ENCODE measurements at regions not wholly inside any gene's neighbourhood (a gene's known extent, or its start where the extent isn't known, plus 50 kb on each side); places are given as distances from the start of the nearest gene placed in this dataset.

DNA sequence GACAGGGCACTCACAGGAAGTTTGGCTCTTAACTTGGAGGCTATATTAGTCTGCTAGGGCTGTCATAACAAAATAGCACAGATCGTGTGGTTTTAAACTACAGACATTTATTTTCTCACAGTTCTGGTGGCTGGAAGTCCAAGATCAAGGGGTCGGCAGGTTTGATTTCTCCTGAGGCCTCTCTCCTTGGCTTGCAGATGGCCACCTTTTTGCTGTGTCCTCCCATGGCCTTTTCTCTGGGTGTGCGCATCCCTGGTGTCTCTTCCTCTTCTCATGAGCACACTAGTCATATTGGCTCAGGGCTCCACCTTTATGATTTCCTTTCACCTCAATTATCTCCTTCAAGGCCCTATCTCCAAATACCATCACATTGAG, 69.3 kb downstream of the FOXB1 start (continued):
- TF ChIP-seq ZNF114 (CRISPR knock-in tag; IDR thresholded peaks at IDR 0.05): no peak
- TF ChIP-seq ZNF331 (CRISPR knock-in tag; IDR thresholded peaks at IDR 0.05; ENCODE audit: low read depth): no peak
- no peak for TF ChIP-seq EZH2phosphoT487 (IDR thresholded peaks at IDR 0.05; ENCODE audit: unreplicated experiment)
- TF ChIP-seq NANOG (IDR thresholded peaks at IDR 0.05; ENCODE audit: borderline replicate concordance): no peak
- TF ChIP-seq JUNB (IDR thresholded peaks at IDR 0.05; ENCODE audit: unreplicated experiment): no peak
- TF ChIP-seq, protein P1, sequence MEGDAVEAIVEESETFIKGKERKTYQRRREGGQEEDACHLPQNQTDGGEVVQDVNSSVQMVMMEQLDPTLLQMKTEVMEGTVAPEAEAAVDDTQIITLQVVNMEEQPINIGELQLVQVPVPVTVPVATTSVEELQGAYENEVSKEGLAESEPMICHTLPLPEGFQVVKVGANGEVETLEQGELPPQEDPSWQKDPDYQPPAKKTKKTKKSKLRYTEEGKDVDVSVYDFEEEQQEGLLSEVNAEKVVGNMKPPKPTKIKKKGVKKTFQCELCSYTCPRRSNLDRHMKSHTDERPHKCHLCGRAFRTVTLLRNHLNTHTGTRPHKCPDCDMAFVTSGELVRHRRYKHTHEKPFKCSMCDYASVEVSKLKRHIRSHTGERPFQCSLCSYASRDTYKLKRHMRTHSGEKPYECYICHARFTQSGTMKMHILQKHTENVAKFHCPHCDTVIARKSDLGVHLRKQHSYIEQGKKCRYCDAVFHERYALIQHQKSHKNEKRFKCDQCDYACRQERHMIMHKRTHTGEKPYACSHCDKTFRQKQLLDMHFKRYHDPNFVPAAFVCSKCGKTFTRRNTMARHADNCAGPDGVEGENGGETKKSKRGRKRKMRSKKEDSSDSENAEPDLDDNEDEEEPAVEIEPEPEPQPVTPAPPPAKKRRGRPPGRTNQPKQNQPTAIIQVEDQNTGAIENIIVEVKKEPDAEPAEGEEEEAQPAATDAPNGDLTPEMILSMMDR (conservative IDR thresholded peaks at IDR 0.05; ENCODE audit: low read depth in 2 of 2): no peak
- TF ChIP-seq, protein P2, sequence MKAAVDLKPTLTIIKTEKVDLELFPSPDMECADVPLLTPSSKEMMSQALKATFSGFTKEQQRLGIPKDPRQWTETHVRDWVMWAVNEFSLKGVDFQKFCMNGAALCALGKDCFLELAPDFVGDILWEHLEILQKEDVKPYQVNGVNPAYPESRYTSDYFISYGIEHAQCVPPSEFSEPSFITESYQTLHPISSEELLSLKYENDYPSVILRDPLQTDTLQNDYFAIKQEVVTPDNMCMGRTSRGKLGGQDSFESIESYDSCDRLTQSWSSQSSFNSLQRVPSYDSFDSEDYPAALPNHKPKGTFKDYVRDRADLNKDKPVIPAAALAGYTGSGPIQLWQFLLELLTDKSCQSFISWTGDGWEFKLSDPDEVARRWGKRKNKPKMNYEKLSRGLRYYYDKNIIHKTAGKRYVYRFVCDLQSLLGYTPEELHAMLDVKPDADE (IDR thresholded peaks at IDR 0.05): no peak
- no peak for TF ChIP-seq STAT1 (IDR thresholded peaks at IDR 0.05; ENCODE audit: unreplicated experiment)

DNA sequence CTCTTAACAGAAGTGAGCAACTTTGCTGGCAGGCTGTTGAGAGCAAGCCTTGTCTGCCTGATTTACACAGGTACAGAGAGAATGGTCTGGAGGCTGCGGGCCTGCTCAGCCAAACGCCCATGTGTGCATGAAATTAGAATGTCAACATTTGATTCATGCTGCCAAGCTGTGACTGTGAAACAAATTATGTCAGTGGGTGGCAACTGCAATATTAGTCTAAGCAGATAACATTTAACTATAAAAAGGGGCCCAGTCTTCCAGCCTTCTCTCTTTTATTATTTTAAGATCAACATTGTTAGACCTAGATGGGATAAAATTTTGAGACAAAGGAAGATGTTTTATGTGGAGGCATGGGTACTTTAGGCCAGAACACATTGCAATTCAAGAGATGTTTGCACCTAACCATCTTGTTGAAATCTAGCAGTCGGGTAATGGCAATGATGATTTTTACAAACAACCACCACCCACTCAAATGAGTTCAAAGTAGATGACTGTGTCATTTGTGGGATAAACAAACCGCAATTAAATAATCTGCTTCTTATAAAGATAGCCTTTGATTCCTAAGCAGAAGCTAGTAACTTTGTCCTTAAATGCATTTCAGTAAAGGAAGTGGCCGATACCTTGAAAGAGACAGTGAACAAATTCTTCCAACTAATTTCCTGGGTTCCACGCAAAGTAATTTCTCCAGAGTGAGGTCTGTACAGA, 70.2 kb downstream of the FOXB1 start:
- 0 out of 2 replicates have a peak overlapping the region, but pooled peaks have one; percentile 43 for H2AFZ ChIP-seq
- Mint-ChIP-seq H3K9me3 (peaks cover 6% of the 10 kb centered on the region; the same call in 1 of the 3 replicates), H3K36me3 (ENCODE audit: low read depth) (peaks cover 7% of the 10 kb centered on the region; the same call in 1 of the 3 replicates), H3K4me3 (no peak overlapping the region), H3K4me1 (peaks cover 58% of the 10 kb centered on the region), H3K27ac (no peak overlapping the region), H3K27me3 (ENCODE audit: insufficient read depth, low read depth, poor library complexity) (peaks cover 3% of the 10 kb centered on the region)
- ATAC-seq (no peak), DNase-seq (ENCODE audit: low spot score) (no peak)
- no peaks in the 10 kb centered on the region for H3K27me3 ChIP-seq (ENCODE audit: insufficient read depth)
- peak overlapping the region; percentile 12 for H3K4me2 ChIP-seq
- H3K9me2 ChIP-seq (ENCODE audit: insufficient read depth): no peaks in the 10 kb centered on the region
- no peaks in the 10 kb centered on the region for H3K79me2 ChIP-seq (replicated peaks; ENCODE audit: insufficient read depth)
- H4K20me1 ChIP-seq (replicated peaks; ENCODE audit: insufficient read depth): no peaks in the 10 kb centered on the region
- H3K4me1 ChIP-seq (ENCODE audit: insufficient read depth): peaks cover 46% of the 10 kb centered on the region
- no peak overlapping the region for H3K4me3 ChIP-seq
- TF ChIP-seq, protein P2 (IDR thresholded peaks at IDR 0.05): no peak
- TF ChIP-seq EZH2 (IDR thresholded peaks at IDR 0.05; ENCODE audit: low read depth, unreplicated experiment) (no peak), EZH2phosphoT487 (IDR thresholded peaks at IDR 0.05; ENCODE audit: unreplicated experiment) (no peak), JUNB (IDR thresholded peaks at IDR 0.05; ENCODE audit: unreplicated experiment) (no peak)
- H3K27ac ChIP-seq (ENCODE audit: low read depth): no peak overlapping the region
- no peaks in the 10 kb centered on the region for H3K36me3 ChIP-seq (ENCODE audit: insufficient read depth)
- H3F3A ChIP-seq (replicated peaks; ENCODE audit: low read depth): no peaks in the 10 kb centered on the region
